GM13976 (cell line): ENCODE measurements at regions not wholly inside any gene's neighbourhood (a gene's known extent, or its start where the extent isn't known, plus 50 kb on each side); places are given as distances from the start of the nearest gene placed in this dataset.

Experiments used
- DNase-seq: peaks from one replicate; pipeline ENCODE4 v3.0.0; 2012; ENCODE audit warnings: low spot score
- in situ Hi-C: fragments of 300-500 bp; cut with MboI; formaldehyde crosslinking; loops from one replicate; pipeline ENCODE4 v1.12.0; 2022; ENCODE audit warnings: low sequenced_read_pairs, mixed read lengths, inconsistent platforms; ENCODE audit not compliant: unreplicated experiment
- TF ChIP-seq, protein P1 (sequence below): IDR thresholded peaks from 2 replicates; pipeline ENCODE4 v1.5.1; 2012; ENCODE audit warnings: borderline replicate concordance, mild to moderate bottlenecking; ENCODE audit not compliant: insufficient read depth; ENCODE audit errors: extremely low read depth, missing control alignments, control extremely low read depth

DNA sequence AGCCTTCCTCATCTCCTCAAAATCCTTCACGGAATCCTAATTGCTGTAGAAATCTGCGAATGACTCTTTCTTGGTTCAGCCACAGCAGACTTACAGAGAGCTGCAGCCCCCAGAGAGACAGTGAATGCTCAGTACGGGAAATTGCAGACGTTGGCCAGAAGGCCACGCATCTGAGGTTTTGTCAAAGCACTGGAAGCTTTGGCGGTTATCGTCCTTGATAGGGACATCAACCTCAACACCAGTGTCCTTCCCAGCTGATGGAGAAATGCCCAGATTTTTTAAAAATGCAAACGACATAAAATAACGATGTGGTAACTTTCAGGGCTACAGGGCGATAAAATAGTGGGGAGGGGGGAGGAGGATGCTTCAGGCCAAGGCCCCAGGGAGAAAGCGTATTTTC lies 166.6 kb upstream of the CIBAR2 start:
- TF ChIP-seq, protein P1, sequence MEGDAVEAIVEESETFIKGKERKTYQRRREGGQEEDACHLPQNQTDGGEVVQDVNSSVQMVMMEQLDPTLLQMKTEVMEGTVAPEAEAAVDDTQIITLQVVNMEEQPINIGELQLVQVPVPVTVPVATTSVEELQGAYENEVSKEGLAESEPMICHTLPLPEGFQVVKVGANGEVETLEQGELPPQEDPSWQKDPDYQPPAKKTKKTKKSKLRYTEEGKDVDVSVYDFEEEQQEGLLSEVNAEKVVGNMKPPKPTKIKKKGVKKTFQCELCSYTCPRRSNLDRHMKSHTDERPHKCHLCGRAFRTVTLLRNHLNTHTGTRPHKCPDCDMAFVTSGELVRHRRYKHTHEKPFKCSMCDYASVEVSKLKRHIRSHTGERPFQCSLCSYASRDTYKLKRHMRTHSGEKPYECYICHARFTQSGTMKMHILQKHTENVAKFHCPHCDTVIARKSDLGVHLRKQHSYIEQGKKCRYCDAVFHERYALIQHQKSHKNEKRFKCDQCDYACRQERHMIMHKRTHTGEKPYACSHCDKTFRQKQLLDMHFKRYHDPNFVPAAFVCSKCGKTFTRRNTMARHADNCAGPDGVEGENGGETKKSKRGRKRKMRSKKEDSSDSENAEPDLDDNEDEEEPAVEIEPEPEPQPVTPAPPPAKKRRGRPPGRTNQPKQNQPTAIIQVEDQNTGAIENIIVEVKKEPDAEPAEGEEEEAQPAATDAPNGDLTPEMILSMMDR = no peak
- in situ Hi-C loops = no loop called here
- DNase-seq = no peak

DNA sequence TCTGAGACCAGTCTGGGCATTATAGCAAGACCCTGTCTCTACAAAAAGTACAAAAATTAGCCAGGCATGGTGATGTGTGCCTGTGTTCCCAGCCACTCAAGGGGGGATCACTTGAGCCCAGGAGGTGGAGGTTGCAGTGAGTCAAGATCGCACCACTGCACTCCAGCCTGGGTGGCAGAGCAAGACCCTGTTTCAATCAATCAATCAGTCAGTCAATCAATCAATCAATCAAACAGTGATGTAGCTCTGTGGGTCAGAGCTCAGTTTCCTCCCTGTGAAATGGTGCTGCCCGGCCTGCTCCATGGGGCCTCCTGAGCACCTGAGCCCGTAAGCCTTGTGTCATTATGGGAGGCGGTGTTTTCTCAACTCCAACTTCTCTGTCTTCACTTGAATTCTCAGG lies 167.1 kb upstream of the CIBAR2 start:
- in situ Hi-C loops = no loop called here
- no peak for DNase-seq
- TF ChIP-seq, protein P1 = no peak

DNA sequence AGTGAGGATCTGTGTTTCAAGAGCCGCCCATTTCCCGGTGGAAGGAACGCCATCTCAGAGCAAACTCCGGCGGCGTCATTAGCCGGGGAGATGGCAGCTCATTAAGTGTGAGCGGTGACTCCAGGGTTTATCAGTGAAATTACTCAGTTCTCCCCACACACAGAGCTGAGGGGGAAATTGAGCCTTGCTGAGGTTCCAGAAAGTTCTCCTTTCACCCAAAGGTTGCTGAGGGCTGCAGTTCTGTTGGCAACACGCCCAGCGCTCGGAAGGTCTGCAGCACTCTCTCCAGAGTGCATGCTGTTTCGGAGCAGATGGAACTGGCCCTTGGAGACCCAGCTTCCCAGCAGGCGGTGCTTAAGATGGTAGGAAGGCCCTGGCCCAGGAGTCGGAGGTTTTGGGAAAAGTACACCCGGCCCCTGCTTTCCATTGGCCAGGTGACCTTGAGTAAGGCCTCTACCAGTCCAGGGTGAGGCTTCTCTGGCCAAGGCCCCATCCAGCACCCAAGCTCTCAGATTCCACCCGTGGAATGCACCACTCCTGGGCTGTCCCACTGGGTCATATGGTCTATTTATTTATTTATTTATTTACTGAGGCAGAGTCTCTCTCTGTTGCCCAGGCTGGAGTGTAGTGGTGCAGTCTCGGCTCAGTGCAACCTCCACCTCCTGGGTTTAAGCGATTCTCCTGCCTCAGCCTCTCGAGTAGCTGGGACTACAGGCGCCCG lies 167.7 kb upstream of the CIBAR2 start:
- DNase-seq = no peak
- TF ChIP-seq, protein P1 = no peak
- in situ Hi-C loops = no loop called here

DNA sequence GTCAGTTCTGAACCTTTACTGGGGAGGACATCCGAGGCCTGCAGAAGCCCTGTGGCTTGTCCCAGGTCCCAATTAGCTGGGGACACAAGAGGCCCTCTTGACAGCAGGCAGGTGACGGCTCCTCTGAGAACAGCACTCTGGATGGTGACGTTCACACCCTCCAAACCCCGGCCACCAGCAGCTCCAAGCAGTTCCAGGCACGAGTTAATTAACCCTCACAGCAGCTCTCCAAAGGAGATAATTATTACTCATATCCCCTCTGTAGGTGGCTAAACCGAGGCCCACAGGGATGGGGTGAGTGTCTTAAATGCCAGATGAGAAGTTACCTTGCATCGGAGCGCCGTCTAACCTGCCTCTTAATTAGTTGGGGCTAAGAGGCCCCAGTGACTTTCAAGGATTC lies 168.9 kb upstream of the CIBAR2 start:
- DNase-seq = no peak
- TF ChIP-seq, protein P1 = no peak
- in situ Hi-C loops = no loop called here

DNA sequence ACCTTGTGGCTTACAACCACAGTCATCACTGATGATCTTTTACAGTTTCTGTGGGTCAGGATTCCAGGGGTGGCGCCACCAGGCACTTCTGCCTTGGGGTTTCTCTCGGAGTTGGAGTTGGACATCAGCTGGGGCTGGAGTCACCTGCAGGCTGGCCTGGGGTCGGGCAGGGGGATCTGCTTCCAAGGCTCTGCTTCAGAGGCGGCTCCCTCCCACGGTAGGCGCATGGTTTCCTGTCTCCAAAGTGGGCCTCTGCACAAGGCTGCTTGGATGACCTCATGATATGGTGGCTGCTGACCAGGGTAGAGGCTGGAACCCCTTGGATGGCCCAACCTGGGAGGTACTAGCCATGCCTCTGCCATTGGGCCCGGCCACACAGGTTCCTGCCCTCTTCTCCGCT lies 170.6 kb upstream of the CIBAR2 start:
- TF ChIP-seq, protein P1 = no peak
- no peak for DNase-seq
- in situ Hi-C loops = no loop called here

DNA sequence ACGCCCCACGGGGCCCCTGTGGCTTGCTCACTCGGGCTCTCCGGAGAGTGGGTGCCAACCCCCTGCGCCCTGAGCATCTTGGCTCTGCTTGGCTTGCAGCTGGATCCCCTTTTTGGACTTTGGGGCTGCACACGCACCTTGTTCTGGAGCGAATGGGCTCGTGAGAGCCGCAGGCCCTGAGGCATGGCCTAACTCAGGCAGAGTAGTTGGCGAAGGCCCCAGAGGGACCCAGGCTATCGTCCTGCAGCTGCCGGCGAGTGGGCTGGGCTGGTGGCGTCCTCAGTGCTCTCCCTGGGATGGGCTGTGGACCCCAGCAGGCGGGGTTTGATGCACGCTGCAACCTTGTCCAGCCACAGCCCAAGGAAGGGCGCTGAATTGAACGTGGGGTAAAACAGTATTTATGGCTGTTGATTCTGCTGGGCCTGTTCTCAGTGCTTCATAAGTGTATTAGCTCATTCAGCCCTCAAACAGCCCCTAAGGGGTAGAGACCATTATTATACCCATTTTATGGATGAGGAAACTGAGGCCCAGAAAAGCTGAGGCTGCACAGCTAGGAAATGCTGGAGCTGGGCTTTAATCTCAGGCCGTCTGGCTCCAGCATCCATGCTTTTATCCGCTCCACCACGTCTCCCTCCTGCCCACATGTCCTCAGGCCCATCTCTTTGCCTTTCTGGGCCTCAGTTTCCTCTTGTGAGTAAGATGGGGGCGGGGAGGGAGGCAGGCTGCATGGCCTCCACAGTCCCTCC lies 171.2 kb upstream of the CIBAR2 start:
- DNase-seq = no peak
- TF ChIP-seq, protein P1 = no peak
- in situ Hi-C loops = no loop called here
